ENCODE measurements at regions not wholly inside any gene's neighbourhood (a gene's known extent, or its start where the extent isn't known, plus 50 kb on each side); places are given as distances from the start of the nearest gene placed in this dataset.

- in situ Hi-C loops (cut with MboI; ENCODE audit: low sequenced_read_pairs, unreplicated experiment): no loop called here
- TF ChIP-seq, protein P1, sequence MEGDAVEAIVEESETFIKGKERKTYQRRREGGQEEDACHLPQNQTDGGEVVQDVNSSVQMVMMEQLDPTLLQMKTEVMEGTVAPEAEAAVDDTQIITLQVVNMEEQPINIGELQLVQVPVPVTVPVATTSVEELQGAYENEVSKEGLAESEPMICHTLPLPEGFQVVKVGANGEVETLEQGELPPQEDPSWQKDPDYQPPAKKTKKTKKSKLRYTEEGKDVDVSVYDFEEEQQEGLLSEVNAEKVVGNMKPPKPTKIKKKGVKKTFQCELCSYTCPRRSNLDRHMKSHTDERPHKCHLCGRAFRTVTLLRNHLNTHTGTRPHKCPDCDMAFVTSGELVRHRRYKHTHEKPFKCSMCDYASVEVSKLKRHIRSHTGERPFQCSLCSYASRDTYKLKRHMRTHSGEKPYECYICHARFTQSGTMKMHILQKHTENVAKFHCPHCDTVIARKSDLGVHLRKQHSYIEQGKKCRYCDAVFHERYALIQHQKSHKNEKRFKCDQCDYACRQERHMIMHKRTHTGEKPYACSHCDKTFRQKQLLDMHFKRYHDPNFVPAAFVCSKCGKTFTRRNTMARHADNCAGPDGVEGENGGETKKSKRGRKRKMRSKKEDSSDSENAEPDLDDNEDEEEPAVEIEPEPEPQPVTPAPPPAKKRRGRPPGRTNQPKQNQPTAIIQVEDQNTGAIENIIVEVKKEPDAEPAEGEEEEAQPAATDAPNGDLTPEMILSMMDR (IDR thresholded peaks at IDR 0.05; ENCODE audit: borderline replicate concordance, control extremely low read depth, extremely low read depth, insufficient read depth, missing control alignments): no peak
- no peak for DNase-seq (ENCODE audit: low spot score)
Measured at GRCh38 chr18:29982218-29982617, 1060.3 kb downstream of the DSC3 start.

GRCh38 chr18:29979881-29980280, 1062.7 kb downstream of the DSC3 start:
- in situ Hi-C loops (cut with MboI; ENCODE audit: low sequenced_read_pairs, unreplicated experiment): no loop called here
- DNase-seq (ENCODE audit: low spot score): no peak
- TF ChIP-seq, protein P1 (IDR thresholded peaks at IDR 0.05; ENCODE audit: borderline replicate concordance, control extremely low read depth, extremely low read depth, insufficient read depth, missing control alignments): no peak

DNA sequence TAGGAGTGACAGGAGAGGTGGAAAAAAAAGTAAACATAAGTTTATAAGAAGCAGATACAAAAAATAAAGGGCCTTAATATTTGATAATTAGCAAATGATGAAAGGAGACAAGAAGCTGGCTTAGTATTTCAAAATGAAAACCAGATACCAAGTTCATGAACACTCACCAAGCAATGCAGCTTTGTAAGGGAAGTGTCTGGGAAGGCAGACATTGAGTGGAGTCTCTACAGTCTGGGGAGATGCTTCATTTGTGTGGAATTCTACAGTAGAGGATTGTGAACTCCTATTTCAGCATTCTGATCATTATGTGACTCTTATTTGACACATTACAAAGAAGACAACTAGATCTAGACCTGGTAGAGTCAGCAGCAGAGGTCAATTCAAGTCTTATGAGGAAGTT, 1072.7 kb downstream of the DSC3 start:
- no peak for DNase-seq (ENCODE audit: low spot score)
- TF ChIP-seq, protein P1 (IDR thresholded peaks at IDR 0.05; ENCODE audit: borderline replicate concordance, control extremely low read depth, extremely low read depth, insufficient read depth, missing control alignments): no peak
- in situ Hi-C loops (cut with MboI; ENCODE audit: low sequenced_read_pairs, unreplicated experiment): no loop called here

GRCh38 chr18:29962579-29962978, 1080.0 kb downstream of the DSC3 start:
- DNase-seq (ENCODE audit: low spot score): no peak
- TF ChIP-seq, protein P1 (IDR thresholded peaks at IDR 0.05; ENCODE audit: borderline replicate concordance, control extremely low read depth, extremely low read depth, insufficient read depth, missing control alignments): no peak
- in situ Hi-C loops (cut with MboI; ENCODE audit: low sequenced_read_pairs, unreplicated experiment): no loop called here

GRCh38 chr18:29960539-29960938, 1082.0 kb downstream of the DSC3 start:
- in situ Hi-C loops (cut with MboI; ENCODE audit: low sequenced_read_pairs, unreplicated experiment): no loop called here

GRCh38 chr18:29930231-29930630, 1112.3 kb downstream of the DSC3 start:
- no peak for DNase-seq (ENCODE audit: low spot score)
- TF ChIP-seq, protein P1 (IDR thresholded peaks at IDR 0.05; ENCODE audit: borderline replicate concordance, control extremely low read depth, extremely low read depth, insufficient read depth, missing control alignments): no peak
- in situ Hi-C loops (cut with MboI; ENCODE audit: low sequenced_read_pairs, unreplicated experiment): no loop called here

More at GRCh38 chr18:29960539-29960938, 1082.0 kb downstream of the DSC3 start:
- no peak for DNase-seq (ENCODE audit: low spot score)
- TF ChIP-seq, protein P1 (IDR thresholded peaks at IDR 0.05; ENCODE audit: borderline replicate concordance, control extremely low read depth, extremely low read depth, insufficient read depth, missing control alignments): no peak

DNA sequence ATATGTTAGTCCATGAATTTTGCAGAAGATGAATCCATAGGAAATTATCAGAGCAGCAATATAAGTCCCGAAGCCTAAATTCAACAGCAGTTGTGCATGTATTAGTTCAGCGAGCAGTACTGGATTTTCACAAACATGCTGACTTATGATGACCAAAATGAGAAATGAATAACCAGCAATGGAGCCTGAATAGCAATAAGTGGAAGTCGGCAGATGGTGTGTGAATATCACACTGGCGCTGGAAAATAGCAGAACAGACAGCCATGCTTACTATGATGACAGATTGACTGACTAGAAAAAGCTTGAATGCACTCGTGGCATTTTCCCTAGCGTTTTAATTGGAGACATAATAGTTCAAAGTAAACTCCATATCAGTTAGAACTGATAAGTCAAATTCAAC, 1114.5 kb downstream of the DSC3 start:
- TF ChIP-seq, protein P1 (IDR thresholded peaks at IDR 0.05; ENCODE audit: borderline replicate concordance, control extremely low read depth, extremely low read depth, insufficient read depth, missing control alignments): no peak
- DNase-seq (ENCODE audit: low spot score): no peak
- in situ Hi-C loops (cut with MboI; ENCODE audit: low sequenced_read_pairs, unreplicated experiment): no loop called here
